Neural progenitor cell (in vitro differentiated cells): ENCODE measurements at regions not wholly inside any gene's neighbourhood (a gene's known extent, or its start where the extent isn't known, plus 50 kb on each side); places are given as distances from the start of the nearest gene placed in this dataset.

Source experiments
- DNase-seq: peaks from one replicate; pipeline ENCODE4 v3.0.0-alpha.2; 2016; ENCODE audit warnings: low spot score
- H2AFZ ChIP-seq: fragments of 200-600 bp; sonication (generic); replicated peaks from 2 replicates; pipeline ENCODE4 v1.6.1; 2016; ENCODE audit warnings: antibody characterized with exemption
- H3F3A ChIP-seq: fragments of 200-600 bp; sonication (generic); 2 replicates; pipeline ENCODE4 v1.6.1; 2016; ENCODE audit warnings: antibody characterized with exemption, low read depth
- H3K27ac ChIP-seq: fragments of 200-600 bp; sonication (generic); 2 replicates; pipeline ENCODE4 v1.5.1; 2016; ENCODE audit warnings: mild to moderate bottlenecking
- H3K27me3 ChIP-seq: fragments of 200-600 bp; sonication (generic); 2 replicates; pipeline ENCODE4 v1.6.1; 2016; ENCODE audit warnings: mild to moderate bottlenecking, moderate library complexity
- H3K36me3 ChIP-seq: fragments of 200-600 bp; sonication (generic); 2 replicates; pipeline ENCODE4 v1.5.1; 2016
- H3K4me1 ChIP-seq: fragments of 200-600 bp; sonication (generic); 2 replicates; pipeline ENCODE4 v1.6.1; 2016; ENCODE audit warnings: mixed run types
- H3K4me2 ChIP-seq: fragments of 200-600 bp; sonication (generic); 2 replicates; pipeline ENCODE4 v1.6.1; 2016
- H3K4me3 ChIP-seq: fragments of 200-600 bp; sonication (generic); 2 replicates; pipeline ENCODE4 v1.5.1; 2016
- H3K79me2 ChIP-seq: fragments of 200-600 bp; sonication (generic); 2 replicates; pipeline ENCODE4 v1.6.1; 2016; ENCODE audit warnings: low read depth
- H3K9ac ChIP-seq: fragments of 200-600 bp; sonication (generic); 2 replicates; pipeline ENCODE4 v1.6.1; 2016
- H3K9me3 ChIP-seq: fragments of 200-600 bp; sonication (generic); 2 replicates; pipeline ENCODE4 v1.5.1; 2016; ENCODE audit warnings: low read depth
- H4K20me1 ChIP-seq: fragments of 200-600 bp; sonication (generic); 2 replicates; pipeline ENCODE4 v1.6.1; 2016; ENCODE audit warnings: low read depth
- H3K27ac Mint-ChIP-seq: 3 replicates; pipeline ENCODE4 v1.8.0; 2021; ENCODE audit warnings: mixed read lengths
- H3K27me3 Mint-ChIP-seq: 2 replicates; pipeline ENCODE4 v1.8.0; 2022; ENCODE audit warnings: low read depth, mild to moderate bottlenecking, inconsistent platforms, moderate library complexity, mixed read lengths; ENCODE audit not compliant: insufficient read depth
- H3K36me3 Mint-ChIP-seq: 3 replicates; pipeline ENCODE4 v1.8.0; 2021; ENCODE audit warnings: mixed read lengths
- H3K4me1 Mint-ChIP-seq: 3 replicates; pipeline ENCODE4 v1.8.0; 2021; ENCODE audit warnings: mixed read lengths
- H3K4me3 Mint-ChIP-seq: 3 replicates; pipeline ENCODE4 v1.8.0; 2021; ENCODE audit warnings: mild to moderate bottlenecking, moderate library complexity, mixed read lengths
- H3K9me3 Mint-ChIP-seq: 3 replicates; pipeline ENCODE4 v1.8.0; 2020; ENCODE audit warnings: mixed read lengths
- CTCF ChIP-seq: fragments of 200-600 bp; sonication (generic); IDR thresholded peaks from 2 replicates; pipeline ENCODE4 v1.5.1; 2017; ENCODE audit warnings: antibody characterized with exemption, mild to moderate bottlenecking
- EZH2 ChIP-seq: fragments of 200-600 bp; sonication (generic); IDR thresholded peaks from 2 replicates; pipeline ENCODE4 v1.6.1; 2017; ENCODE audit warnings: antibody characterized with exemption, mild to moderate bottlenecking, moderate library complexity
- EZH2phosphoT487 ChIP-seq: fragments of 200-600 bp; sonication (generic); IDR thresholded peaks from 2 replicates; pipeline ENCODE4 v1.6.1; 2017; ENCODE audit warnings: antibody characterized with exemption

GRCh38 chr16:13552062-13552959 lies 367.6 kb upstream of the ERCC4 start:
- Mint-ChIP-seq H3K9me3 (no peaks in the 10 kb centered on the region), H3K27ac (peak overlapping the region; percentile 13)

GRCh38 chr16:13552960-13553257 lies 367.0 kb upstream of the ERCC4 start:
- H3K79me2 ChIP-seq: no peaks in the 10 kb centered on the region
- H3K27ac Mint-ChIP-seq: peak overlapping the region; percentile 13
- H3K9me3 ChIP-seq: no peaks in the 10 kb centered on the region
- no peaks in the 10 kb centered on the region for H3K36me3 ChIP-seq
- DNase-seq: no peak
- no peaks in the 10 kb centered on the region for H3K36me3 Mint-ChIP-seq
- peaks cover 12% of the 10 kb centered on the region for H3K4me1 ChIP-seq
- peaks cover 5% of the 10 kb centered on the region for H3K27me3 Mint-ChIP-seq
- H3K4me3 ChIP-seq: no peak overlapping the region
- no peak overlapping the region for H3K9ac ChIP-seq
- no peaks in the 10 kb centered on the region for H4K20me1 ChIP-seq
- H3K9me3 Mint-ChIP-seq: no peaks in the 10 kb centered on the region
- peak overlapping the region; percentile 30 for H3K4me3 Mint-ChIP-seq
- H3K4me2 ChIP-seq: no peak overlapping the region
- H3F3A ChIP-seq: no peaks in the 10 kb centered on the region
- TF ChIP-seq EZH2: no peak
- TF ChIP-seq EZH2phosphoT487: no peak
- TF ChIP-seq CTCF: no peak
- H3K4me1 Mint-ChIP-seq: peaks cover 44% of the 10 kb centered on the region
- H3K27ac ChIP-seq: no peak overlapping the region
- H3K27me3 ChIP-seq: no peaks in the 10 kb centered on the region
- no peak overlapping the region for H2AFZ ChIP-seq

More at GRCh38 chr16:13552062-13552959, 367.6 kb upstream of the ERCC4 start:
- Histone ChIP-seq H3K9me3 (no peaks in the 10 kb centered on the region), H3K27ac (no peak overlapping the region), H3K4me2 (peak overlapping the region; percentile 50), H3K4me1 (peaks cover 12% of the 10 kb centered on the region), H3K36me3 (no peaks in the 10 kb centered on the region), H3K27me3 (no peaks in the 10 kb centered on the region), H2AFZ (no peak overlapping the region), H3F3A (no peaks in the 10 kb centered on the region), H3K4me3 (no peak overlapping the region), H3K79me2 (no peaks in the 10 kb centered on the region), H3K9ac (no peak overlapping the region), H4K20me1 (no peaks in the 10 kb centered on the region)
- peak overlapping the region; percentile 30 for H3K4me3 Mint-ChIP-seq
- peaks cover 44% of the 10 kb centered on the region for H3K4me1 Mint-ChIP-seq
- DNase-seq: no peak
- peaks cover 2% of the 10 kb centered on the region for H3K27me3 Mint-ChIP-seq
- TF ChIP-seq EZH2phosphoT487: no peak
- peak; percentile 34 for TF ChIP-seq CTCF
- no peaks in the 10 kb centered on the region for H3K36me3 Mint-ChIP-seq

DNA sequence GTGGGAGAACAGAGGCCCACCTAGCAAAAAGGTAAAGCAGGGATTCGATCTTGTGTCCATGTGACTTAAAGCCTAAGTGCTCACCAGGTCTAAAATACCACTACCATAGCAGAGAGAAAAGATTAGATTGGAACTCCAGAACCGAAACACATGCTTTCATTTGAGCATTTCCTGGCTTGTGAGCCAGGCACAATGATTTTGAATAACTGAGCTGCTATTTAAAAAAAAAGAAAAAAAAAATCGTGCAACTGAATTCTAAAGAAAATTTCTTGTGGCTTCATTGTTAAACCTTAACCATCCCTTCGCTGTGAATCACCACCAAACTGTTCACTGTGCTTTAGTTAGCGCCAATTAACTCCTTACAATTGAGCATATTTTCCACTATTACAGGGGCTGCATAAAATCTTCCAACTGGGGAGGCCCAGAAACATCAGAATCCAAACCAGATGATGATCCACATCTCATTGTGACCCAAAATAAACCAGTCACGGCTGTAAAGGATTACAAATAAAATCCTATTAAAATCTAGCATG lies 366.4 kb upstream of the ERCC4 start:
- no peak for DNase-seq
- H3K36me3 ChIP-seq: no peaks in the 10 kb centered on the region
- Mint-ChIP-seq H3K27ac (peak overlapping the region; percentile 1), H3K27me3 (peaks cover 7% of the 10 kb centered on the region), H3K36me3 (no peaks in the 10 kb centered on the region), H3K9me3 (no peaks in the 10 kb centered on the region), H3K4me1 (peaks cover 44% of the 10 kb centered on the region), H3K4me3 (no peak overlapping the region)
- no peaks in the 10 kb centered on the region for H3K27me3 ChIP-seq
- no peaks in the 10 kb centered on the region for H4K20me1 ChIP-seq
- no peak for TF ChIP-seq EZH2phosphoT487
- no peak for TF ChIP-seq EZH2
- no peak overlapping the region for H3K4me2 ChIP-seq
- no peaks in the 10 kb centered on the region for H3K9me3 ChIP-seq
- H3F3A ChIP-seq: no peaks in the 10 kb centered on the region
- no peak overlapping the region for H3K4me3 ChIP-seq
- H3K4me1 ChIP-seq: peaks cover 12% of the 10 kb centered on the region
- H3K27ac ChIP-seq: no peak overlapping the region
- H3K79me2 ChIP-seq: no peaks in the 10 kb centered on the region
- H2AFZ ChIP-seq: no peak overlapping the region
- no peak overlapping the region for H3K9ac ChIP-seq

DNA sequence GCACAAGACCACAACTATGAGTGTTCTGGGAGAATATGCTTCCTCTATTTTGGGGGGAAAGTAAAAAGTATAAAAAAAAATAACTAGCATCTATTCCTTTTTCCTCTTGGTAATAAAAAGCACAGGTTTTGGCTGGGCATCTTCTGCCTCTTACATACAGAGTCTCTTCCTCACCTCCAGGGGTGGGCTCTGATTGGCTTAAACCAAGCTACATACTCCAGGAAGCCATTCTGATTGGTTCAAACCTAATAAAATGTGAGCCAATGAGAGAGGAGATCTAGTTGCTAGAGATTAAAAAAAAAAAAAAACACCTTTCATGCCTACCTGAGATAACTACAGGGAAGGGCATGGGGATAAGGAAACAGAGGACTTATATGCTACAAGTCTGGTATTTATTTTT lies 365.9 kb upstream of the ERCC4 start:
- H3K4me2 ChIP-seq: no peak overlapping the region
- H3K4me1 ChIP-seq: peaks cover 12% of the 10 kb centered on the region
- no peaks in the 10 kb centered on the region for H3K9me3 ChIP-seq
- H3K27ac ChIP-seq: no peak overlapping the region
- Mint-ChIP-seq H3K27me3 (peaks cover 7% of the 10 kb centered on the region), H3K9me3 (no peaks in the 10 kb centered on the region), H3K4me3 (no peak overlapping the region), H3K4me1 (peaks cover 44% of the 10 kb centered on the region), H3K36me3 (no peaks in the 10 kb centered on the region), H3K27ac (no peak overlapping the region)
- no peak overlapping the region for H3K4me3 ChIP-seq
- H2AFZ ChIP-seq: no peak overlapping the region
- H3K9ac ChIP-seq: no peak overlapping the region
- H3K36me3 ChIP-seq: no peaks in the 10 kb centered on the region
- no peak for TF ChIP-seq CTCF
- H3F3A ChIP-seq: no peaks in the 10 kb centered on the region
- no peak for DNase-seq
- no peaks in the 10 kb centered on the region for H3K27me3 ChIP-seq
- no peaks in the 10 kb centered on the region for H4K20me1 ChIP-seq
- H3K79me2 ChIP-seq: no peaks in the 10 kb centered on the region
